K562 (cell line): ENCODE measurements at regions not wholly inside any gene's neighbourhood (a gene's known extent, or its start where the extent isn't known, plus 50 kb on each side); places are given as distances from the start of the nearest gene placed in this dataset.

Experiments
- ATAC-seq: fragments of 200-7000 bp; cut with Tn5 transposase; 3 replicates; pipeline ENCODE4 v1.9.1; 2020; ENCODE audit warnings: moderate library complexity
- BruUV-seq: library from RNA; stranded (reverse); fragments of 400-500 nt; replicated peaks from 2 replicates; lab custom pipeline; 2021; lab: Mats Ljungman, UMichigan
- CTCF ChIA-PET: fragments of 300-600 bp; formaldehyde crosslinking; extraction: SDS; loops from one replicate; lab custom pipeline; 2021; ENCODE audit warnings: low intra/inter-chr PET ratio; lab: Yijun Ruan, JAX
- POLR2A ChIA-PET: fragments of 300-600, 350-650 bp; sonication (Branson Sonifier 250); formaldehyde crosslinking; extraction: SDS; loops from one replicate; lab custom pipeline; 2021; ENCODE audit warnings: antibody characterized with exemption, inconsistent platforms; lab: Yijun Ruan, JAX
- DNase-seq, 4 experiments: peaks; one replicate each; pipeline versions ENCODE4 v3.0.0 to v3.0.0-alpha.2; 2011 to 2018; ENCODE audit warnings: low spot score in 3 of 4, mixed read lengths in 3 of 4; ENCODE audit errors: extremely low read depth in 1 of 4
- FAIRE-seq: peaks from 2 replicates; lab custom pipeline; 2011; peaks lifted over from hg19 to GRCh38; lab: Jason Lieb, UNC
- H2AFZ ChIP-seq: 2 replicates; pipeline ENCODE4 v1.6.0; 2011; ENCODE audit warnings: low read depth, low read length, control low read depth, inconsistent platforms
- H3K27ac ChIP-seq: fragments of 200-600 bp; 3 replicates; pipeline ENCODE4 v1.8.0; 2011; ENCODE audit warnings: low read depth, mild to moderate bottlenecking, control low read depth, inconsistent platforms, low read length, moderate library complexity, mixed read lengths; ENCODE audit errors: extremely low read depth
- H3K27me3 ChIP-seq, 2 experiments: fragments of 300-600 bp in 1 of 2; 2 replicates in 1 of 2; 3 replicates in 1 of 2; pipeline versions ENCODE4 v1.6.0 to v1.8.0; 2011; ENCODE audit warnings: inconsistent platforms in 2 of 2, low read length in 2 of 2, mild to moderate bottlenecking in 1 of 2, mixed read lengths in 1 of 2, moderate library complexity in 1 of 2; ENCODE audit not compliant: control insufficient read depth in 2 of 2, insufficient read depth in 2 of 2
- H3K36me3 ChIP-seq: fragments of 300-600 bp; 3 replicates; pipeline ENCODE4 v1.8.0; 2011; ENCODE audit warnings: mild to moderate bottlenecking, low read length, inconsistent platforms; ENCODE audit not compliant: control insufficient read depth, insufficient read depth
- H3K4me1 ChIP-seq, 2 experiments: fragments of 200-600 bp in 1 of 2; replicated peaks in 1 of 2; 2 replicates in 1 of 2; 3 replicates in 1 of 2; pipeline versions ENCODE4 v1.5.1 to v1.8.0; 2011; ENCODE audit warnings: inconsistent platforms in 2 of 2, low read length in 2 of 2, mild to moderate bottlenecking in 1 of 2, mixed read lengths in 1 of 2, moderate library complexity in 1 of 2; ENCODE audit not compliant: control insufficient read depth in 2 of 2, insufficient read depth in 2 of 2
- H3K4me2 ChIP-seq: 2 replicates; pipeline ENCODE4 v1.6.1; 2011; ENCODE audit warnings: low read length, control low read depth, inconsistent platforms, mixed read lengths; ENCODE audit not compliant: insufficient read depth
- H3K4me3 ChIP-seq: fragments of 200-600 bp; sonication (generic), shearing (Covaris generic); 2 replicates; pipeline ENCODE4 v1.5.1; 2016; ENCODE audit warnings: control low read depth, inconsistent platforms
- H3K79me2 ChIP-seq: fragments of 200-600 bp; 3 replicates; pipeline ENCODE4 v1.8.0; 2011; ENCODE audit warnings: low read length, inconsistent platforms; ENCODE audit not compliant: control insufficient read depth, insufficient read depth
- H3K9ac ChIP-seq, 2 experiments: 2 replicates each; pipeline versions ENCODE4 v1.6.0 to v1.6.1; 2011; ENCODE audit warnings: low read depth in 2 of 2, low read length in 2 of 2, control low read depth in 1 of 2, inconsistent platforms in 1 of 2, mild to moderate bottlenecking in 1 of 2, mixed read lengths in 1 of 2; ENCODE audit not compliant: insufficient read depth in 1 of 2
- H3K9me1 ChIP-seq: one replicate; pipeline ENCODE4 v1.6.0; 2011; ENCODE audit warnings: inconsistent platforms, mild to moderate bottlenecking, low read length, moderate library complexity; ENCODE audit not compliant: control insufficient read depth, insufficient read depth
- H3K9me3 ChIP-seq: replicated peaks from 2 replicates; pipeline ENCODE4 v1.5.1; 2011; ENCODE audit warnings: low read depth, low read length, inconsistent platforms; ENCODE audit not compliant: control insufficient read depth, insufficient read depth
- H4K20me1 ChIP-seq: replicated peaks from 2 replicates; pipeline ENCODE4 v1.6.1; 2011; ENCODE audit warnings: low read length, inconsistent platforms, mixed read lengths; ENCODE audit not compliant: control insufficient read depth, insufficient read depth
- FOSL1 ChIP-seq: fragments of 200-800 bp; sonication (Bioruptor generic); conservative IDR thresholded peaks from 2 replicates; pipeline ENCODE4 v1.6.1; 2016; ENCODE audit warnings: missing genetic modification characterization, missing compliant biosample characterization
- NFATC3 ChIP-seq: fragments of 450-650 bp; IDR thresholded peaks from 2 replicates; pipeline ENCODE4 v1.6.1; 2017; ENCODE audit warnings: mild to moderate bottlenecking
- SMAD4 ChIP-seq: fragments of 250-450 bp; sonication (Bioruptor Pico); conservative IDR thresholded peaks from 2 replicates; pipeline ENCODE4 v1.8.0; 2021; ENCODE audit warnings: inconsistent platforms, mild to moderate bottlenecking, moderate library complexity
- TEAD1 ChIP-seq, 2 experiments: fragments of 450-650 bp in 1 of 2; sonication (generic) in 1 of 2; formaldehyde crosslinking; IDR thresholded peaks; 2 replicates each; pipeline versions ENCODE4 v1.4.0 to v1.8.0; 2020 to 2022; ENCODE audit warnings: mild to moderate bottlenecking in 2 of 2, missing genetic modification reagents in 1 of 2
- THAP12 ChIP-seq: fragments of 250-450 bp; sonication (Bioruptor Pico); IDR thresholded peaks from 2 replicates; pipeline ENCODE4 v1.9.0; 2021; ENCODE audit warnings: mild to moderate bottlenecking, inconsistent platforms
- U2AF1 ChIP-seq: fragments of 200-400 bp; formaldehyde crosslinking; optimal IDR thresholded peaks from 2 replicates; pipeline ENCODE3; 2017; ENCODE audit warnings: mild to moderate bottlenecking, low read depth, low read length, moderate library complexity
- XRCC4 ChIP-seq: IDR thresholded peaks from one replicate; pipeline ENCODE4 v1.6.1; 2011; ENCODE audit not compliant: insufficient read depth, insufficient read length; ENCODE audit errors: extremely low read depth
- ZNF24 ChIP-seq: fragments of 450-650 bp; IDR thresholded peaks from 2 replicates; pipeline ENCODE4 v1.6.1; 2016
- ZNF766 ChIP-seq: fragments of 200-800 bp; sonication (Bioruptor generic); conservative IDR thresholded peaks from 2 replicates; pipeline ENCODE4 v1.6.1; 2016; ENCODE audit warnings: missing genetic modification characterization, missing compliant biosample characterization
- WGBS: fragments of 100-300 bp; shearing (Covaris generic); methylation state at CpG from one replicate; pipeline ENCODE4 v1.1.6; 2016; ENCODE audit warnings: low coverage, mixed read lengths; ENCODE audit not compliant: insufficient coverage; ENCODE audit errors: missing lambda C conversion rate; 5-methylcytosine and 5-hydroxymethylcytosine counted together
- in situ Hi-C: fragments of 300-500 bp; cut with MboI; formaldehyde crosslinking; loops from 4 replicates; pipeline ENCODE4 v1.15.0; 2018; ENCODE audit warnings: inconsistent platforms, mixed read lengths
- intact Hi-C: fragments of 100-400 bp; cut with micrococcal nuclease; formaldehyde crosslinking; loops from 2 replicates; pipeline ENCODE4 v1.14.2; 2022
- TF ChIP-seq, protein P1 (sequence below): fragments of 200-800 bp; sonication (Bioruptor generic); IDR thresholded peaks from 2 replicates; pipeline ENCODE4 v1.6.1; 2016; ENCODE audit warnings: missing genetic modification characterization, missing compliant biosample characterization
- TF ChIP-seq, protein P2 (sequence below): fragments of 250-450 bp; sonication (Bioruptor Pico); IDR thresholded peaks from 2 replicates; pipeline ENCODE4 v1.4.0; 2020; ENCODE audit warnings: mild to moderate bottlenecking, moderate library complexity

DNA sequence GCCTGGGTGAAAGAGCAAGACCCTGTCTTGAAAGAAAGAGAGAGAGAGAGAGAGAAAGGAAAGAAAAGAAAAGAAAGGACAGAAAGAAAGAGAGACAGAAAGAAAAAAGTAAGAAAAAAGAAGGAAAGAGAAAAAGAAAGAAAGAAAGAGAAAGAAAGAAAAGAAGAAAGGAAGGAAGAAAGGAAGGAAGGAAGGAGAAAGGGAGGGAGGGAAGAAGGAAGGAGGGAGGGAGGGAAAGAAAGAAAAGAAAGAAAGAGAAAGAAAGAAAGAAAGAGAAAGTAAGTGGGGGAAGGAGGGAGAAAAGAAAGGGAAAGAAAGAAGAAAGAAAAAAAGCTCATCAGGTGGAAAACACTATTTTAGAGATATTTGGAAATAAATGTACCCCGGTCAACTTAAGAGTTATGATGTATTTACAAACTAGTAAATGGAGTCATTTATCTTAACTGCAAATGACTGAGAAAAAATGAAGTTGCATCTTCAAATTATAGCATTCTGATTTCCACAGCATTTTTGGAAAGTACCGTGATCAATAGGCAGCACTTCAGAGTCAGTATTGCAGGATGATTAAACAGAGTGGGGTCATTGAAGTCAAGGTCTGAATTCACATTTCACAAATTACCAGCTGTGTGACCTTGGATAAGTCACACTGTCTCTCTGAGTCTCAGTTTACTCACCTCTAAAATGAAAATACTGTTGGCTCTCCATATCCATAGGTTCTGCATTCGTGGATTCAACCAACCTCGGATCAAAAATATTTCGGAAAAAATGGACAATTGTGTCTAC lies 64.1 kb upstream of the SMAD1 start (continued):
- TF ChIP-seq, protein P1, sequence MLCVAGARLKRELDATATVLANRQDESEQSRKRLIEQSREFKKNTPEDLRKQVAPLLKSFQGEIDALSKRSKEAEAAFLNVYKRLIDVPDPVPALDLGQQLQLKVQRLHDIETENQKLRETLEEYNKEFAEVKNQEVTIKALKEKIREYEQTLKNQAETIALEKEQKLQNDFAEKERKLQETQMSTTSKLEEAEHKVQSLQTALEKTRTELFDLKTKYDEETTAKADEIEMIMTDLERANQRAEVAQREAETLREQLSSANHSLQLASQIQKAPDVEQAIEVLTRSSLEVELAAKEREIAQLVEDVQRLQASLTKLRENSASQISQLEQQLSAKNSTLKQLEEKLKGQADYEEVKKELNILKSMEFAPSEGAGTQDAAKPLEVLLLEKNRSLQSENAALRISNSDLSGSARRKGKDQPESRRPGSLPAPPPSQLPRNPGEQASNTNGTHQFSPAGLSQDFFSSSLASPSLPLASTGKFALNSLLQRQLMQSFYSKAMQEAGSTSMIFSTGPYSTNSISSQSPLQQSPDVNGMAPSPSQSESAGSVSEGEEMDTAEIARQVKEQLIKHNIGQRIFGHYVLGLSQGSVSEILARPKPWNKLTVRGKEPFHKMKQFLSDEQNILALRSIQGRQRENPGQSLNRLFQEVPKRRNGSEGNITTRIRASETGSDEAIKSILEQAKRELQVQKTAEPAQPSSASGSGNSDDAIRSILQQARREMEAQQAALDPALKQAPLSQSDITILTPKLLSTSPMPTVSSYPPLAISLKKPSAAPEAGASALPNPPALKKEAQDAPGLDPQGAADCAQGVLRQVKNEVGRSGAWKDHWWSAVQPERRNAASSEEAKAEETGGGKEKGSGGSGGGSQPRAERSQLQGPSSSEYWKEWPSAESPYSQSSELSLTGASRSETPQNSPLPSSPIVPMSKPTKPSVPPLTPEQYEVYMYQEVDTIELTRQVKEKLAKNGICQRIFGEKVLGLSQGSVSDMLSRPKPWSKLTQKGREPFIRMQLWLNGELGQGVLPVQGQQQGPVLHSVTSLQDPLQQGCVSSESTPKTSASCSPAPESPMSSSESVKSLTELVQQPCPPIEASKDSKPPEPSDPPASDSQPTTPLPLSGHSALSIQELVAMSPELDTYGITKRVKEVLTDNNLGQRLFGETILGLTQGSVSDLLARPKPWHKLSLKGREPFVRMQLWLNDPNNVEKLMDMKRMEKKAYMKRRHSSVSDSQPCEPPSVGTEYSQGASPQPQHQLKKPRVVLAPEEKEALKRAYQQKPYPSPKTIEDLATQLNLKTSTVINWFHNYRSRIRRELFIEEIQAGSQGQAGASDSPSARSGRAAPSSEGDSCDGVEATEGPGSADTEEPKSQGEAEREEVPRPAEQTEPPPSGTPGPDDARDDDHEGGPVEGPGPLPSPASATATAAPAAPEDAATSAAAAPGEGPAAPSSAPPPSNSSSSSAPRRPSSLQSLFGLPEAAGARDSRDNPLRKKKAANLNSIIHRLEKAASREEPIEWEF, result no peak

DNA sequence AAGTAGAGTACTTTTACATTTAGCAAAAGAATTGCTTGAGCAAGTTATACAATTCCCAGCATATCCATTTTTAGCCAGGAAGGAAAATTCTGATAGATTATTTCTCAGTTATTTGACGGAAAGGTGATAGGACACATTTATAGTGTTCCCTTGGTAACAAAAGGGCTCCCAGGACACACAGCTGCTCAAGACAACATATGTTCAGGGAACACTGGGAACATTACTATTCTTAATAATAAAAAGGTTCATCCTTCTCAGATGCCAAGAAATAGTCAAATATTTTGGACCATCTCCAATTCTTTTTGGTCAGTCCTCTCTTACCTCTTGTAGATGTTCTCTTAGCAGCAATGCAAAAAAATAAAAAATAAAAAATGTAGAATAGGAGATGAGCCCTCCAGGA lies 66.8 kb upstream of the SMAD1 start:
- Histone ChIP-seq H3K9me3 (no peaks in the 10 kb centered on the region), H3K27me3 (no peaks in the 10 kb centered on the region), H3K4me1 (no peaks in the 10 kb centered on the region), H3K27ac (no peak overlapping the region), H3K9ac (no peak overlapping the region), H2AFZ (no peak overlapping the region), H3K4me2 (no peak overlapping the region), H3K9me1 (no peaks in the 10 kb centered on the region), H3K79me2 (no peaks in the 10 kb centered on the region), H3K4me3 (no peak overlapping the region), H3K36me3 (no peaks in the 10 kb centered on the region), H4K20me1 (no peaks in the 10 kb centered on the region)
- in situ Hi-C loops, result no loop called here
- POLR2A ChIA-PET, result no interaction called here
- ATAC-seq, result no peak
- BruUV-seq, result no TSS peak
- intact Hi-C loops, result no loop called here
- CTCF ChIA-PET, result no interaction called here
- FAIRE-seq, result no peak
- DNase-seq, result no peak
- 0% methylated on average over 1 of the region's 1 CpG for WGBS
- TF ChIP-seq XRCC4, result no peak
- TF ChIP-seq SMAD4 (CRISPR knock-in tag), result no peak
- TF ChIP-seq NFATC3, result no peak
- no peak for TF ChIP-seq ZNF766 (CRISPR knock-in tag)
- TF ChIP-seq ZNF24, result no peak
- no peak for TF ChIP-seq THAP12 (CRISPR knock-in tag)
- no peak for TF ChIP-seq FOSL1 (tag)
- TF ChIP-seq TEAD1 (CRISPR knock-in tag; IDR thresholded peaks at IDR 0.05), result no peak
- TF ChIP-seq, protein P2, sequence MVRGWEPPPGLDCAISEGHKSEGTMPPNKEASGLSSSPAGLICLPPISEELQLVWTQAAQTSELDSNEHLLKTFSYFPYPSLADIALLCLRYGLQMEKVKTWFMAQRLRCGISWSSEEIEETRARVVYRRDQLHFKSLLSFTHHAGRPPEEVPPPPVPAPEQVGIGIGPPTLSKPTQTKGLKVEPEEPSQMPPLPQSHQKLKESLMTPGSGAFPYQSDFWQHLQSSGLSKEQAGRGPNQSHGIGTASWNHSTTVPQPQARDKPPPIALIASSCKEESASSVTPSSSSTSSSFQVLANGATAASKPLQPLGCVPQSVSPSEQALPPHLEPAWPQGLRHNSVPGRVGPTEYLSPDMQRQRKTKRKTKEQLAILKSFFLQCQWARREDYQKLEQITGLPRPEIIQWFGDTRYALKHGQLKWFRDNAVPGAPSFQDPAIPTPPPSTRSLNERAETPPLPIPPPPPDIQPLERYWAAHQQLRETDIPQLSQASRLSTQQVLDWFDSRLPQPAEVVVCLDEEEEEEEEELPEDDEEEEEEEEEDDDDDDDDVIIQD, result no peak
- no peak for TF ChIP-seq U2AF1
